HEK293 (cell line): ENCODE measurements at regions not wholly inside any gene's neighbourhood (a gene's known extent, or its start where the extent isn't known, plus 50 kb on each side); places are given as distances from the start of the nearest gene placed in this dataset.

Experiments
- CTCF ChIA-PET: fragments of 350-600 bp; formaldehyde crosslinking; extraction: SDS; loops from one replicate; lab custom pipeline; 2021; ENCODE audit warnings: antibody characterized with exemption; lab: Yijun Ruan, JAX
- POLR2A ChIA-PET: fragments of 300-600 bp; formaldehyde crosslinking; extraction: SDS; loops from one replicate; lab custom pipeline; 2020; ENCODE audit warnings: antibody characterized with exemption, inconsistent platforms; lab: Yijun Ruan, JAX
- H3K27ac ChIP-seq: fragments of 200-500 bp; sonication (Bioruptor generic); 2 replicates; pipeline ENCODE4 v1.5.1; 2014; ENCODE audit warnings: low read depth, low read length, control low read depth, inconsistent platforms; ENCODE audit errors: extremely low read depth
- H3K36me3 ChIP-seq, 2 experiments: fragments of 200-500 bp in 1 of 2; sonication (Bioruptor generic) in 1 of 2; 1 replicate in 1 of 2; 2 replicates in 1 of 2; pipeline ENCODE4 v1.5.1; 2014 to 2017; ENCODE audit warnings: inconsistent platforms in 2 of 2, low read length in 2 of 2; ENCODE audit not compliant: control insufficient read depth in 2 of 2, insufficient read depth in 1 of 2
- H3K4me1 ChIP-seq: fragments of 200-500 bp; sonication (Bioruptor generic); 2 replicates; pipeline ENCODE4 v1.5.1; 2014; ENCODE audit warnings: mild to moderate bottlenecking, low read length, inconsistent platforms; ENCODE audit not compliant: control insufficient read depth, insufficient read depth
- H3K4me3 ChIP-seq: 2 replicates; pipeline ENCODE4 v1.5.1; 2011; ENCODE audit warnings: low read depth, mild to moderate bottlenecking, control low read depth, low read length, moderate library complexity
- H3K9me3 ChIP-seq: fragments of 200-500 bp; sonication (Bioruptor generic); 2 replicates; pipeline ENCODE4 v1.5.1; 2014; ENCODE audit warnings: low read depth, low read length, inconsistent platforms; ENCODE audit not compliant: control insufficient read depth, insufficient read depth
- GLIS1 ChIP-seq: fragments of 450-650 bp; formaldehyde crosslinking; IDR thresholded peaks from 2 replicates; pipeline ENCODE4 v1.5.1; 2016; ENCODE audit warnings: missing biosample characterization, missing genetic modification characterization
- HOXD13 ChIP-seq: sonication (generic); formaldehyde crosslinking; IDR thresholded peaks from 2 replicates; pipeline ENCODE4 v1.8.0; 2022; ENCODE audit warnings: missing genetic modification reagents, borderline replicate concordance
- IKZF3 ChIP-seq: fragments of 450-650 bp; IDR thresholded peaks from 2 replicates; pipeline ENCODE4 v1.5.0; 2018; ENCODE audit warnings: missing biosample characterization, mild to moderate bottlenecking, missing genetic modification characterization, moderate library complexity
- MZF1 ChIP-seq: fragments of 450-650 bp; formaldehyde crosslinking; IDR thresholded peaks from 2 replicates; pipeline ENCODE4 v1.5.1; 2017; ENCODE audit warnings: missing biosample characterization, missing genetic modification characterization, borderline replicate concordance
- ZEB2 ChIP-seq: fragments of 450-650 bp; formaldehyde crosslinking; IDR thresholded peaks from 2 replicates; pipeline ENCODE4 v1.5.1; 2016; ENCODE audit warnings: missing biosample characterization, missing genetic modification characterization
- ZFP69B ChIP-seq: fragments of 450-650 bp; formaldehyde crosslinking; IDR thresholded peaks from 2 replicates; pipeline ENCODE4 v1.5.1; 2016; ENCODE audit warnings: missing biosample characterization, missing genetic modification characterization
- ZNF114 ChIP-seq: fragments of 450-650 bp; formaldehyde crosslinking; IDR thresholded peaks from 2 replicates; pipeline ENCODE4 v1.5.0; 2017; ENCODE audit warnings: missing biosample characterization, missing genetic modification characterization
- ZNF146 ChIP-seq: fragments of 450-650 bp; formaldehyde crosslinking; IDR thresholded peaks from 2 replicates; pipeline ENCODE4 v1.5.1; 2016; ENCODE audit warnings: missing biosample characterization, missing genetic modification characterization
- ZNF157 ChIP-seq: fragments of 450-650 bp; formaldehyde crosslinking; IDR thresholded peaks from 2 replicates; pipeline ENCODE4 v1.5.1; 2016; ENCODE audit warnings: missing biosample characterization, missing genetic modification characterization
- ZNF221 ChIP-seq: fragments of 450-650 bp; formaldehyde crosslinking; IDR thresholded peaks from 2 replicates; pipeline ENCODE4 v1.5.1; 2017; ENCODE audit warnings: missing biosample characterization, missing genetic modification characterization, borderline replicate concordance
- ZNF324 ChIP-seq: fragments of 450-650 bp; formaldehyde crosslinking; IDR thresholded peaks from 2 replicates; pipeline ENCODE4 v1.5.1; 2016; ENCODE audit warnings: missing biosample characterization, missing genetic modification characterization
- ZNF626 ChIP-seq: fragments of 450-650 bp; sonication (Bioruptor Pico); formaldehyde crosslinking; IDR thresholded peaks from 2 replicates; pipeline ENCODE4 v1.5.1; 2018; ENCODE audit warnings: missing biosample characterization, missing genetic modification characterization, inconsistent platforms
- ZNF654 ChIP-seq: fragments of 450-650 bp; formaldehyde crosslinking; IDR thresholded peaks from 2 replicates; pipeline ENCODE4 v1.5.1; 2016; ENCODE audit warnings: low read depth, missing biosample characterization, missing genetic modification characterization
- ZNF670 ChIP-seq: fragments of 450-650 bp; formaldehyde crosslinking; IDR thresholded peaks from 2 replicates; pipeline ENCODE4 v1.5.1; 2016; ENCODE audit warnings: missing biosample characterization, missing genetic modification characterization, low read depth
- ZNF768 ChIP-seq: fragments of 450-650 bp; formaldehyde crosslinking; IDR thresholded peaks from 2 replicates; pipeline ENCODE4 v1.5.1; 2018; ENCODE audit warnings: missing biosample characterization, mild to moderate bottlenecking, missing genetic modification characterization
- ZNF843 ChIP-seq: fragments of 450-650 bp; formaldehyde crosslinking; IDR thresholded peaks from 2 replicates; pipeline ENCODE4 v1.5.1; 2016; ENCODE audit warnings: missing biosample characterization, missing genetic modification characterization
- ZSCAN30 ChIP-seq: fragments of 450-650 bp; IDR thresholded peaks from 2 replicates; pipeline ENCODE4 v1.5.1; 2018; ENCODE audit warnings: missing biosample characterization, mild to moderate bottlenecking, missing genetic modification characterization, moderate library complexity
- TF ChIP-seq, protein P1 (sequence below): fragments of 450-650 bp; formaldehyde crosslinking; IDR thresholded peaks from 2 replicates; pipeline ENCODE4 v1.5.1; 2016; ENCODE audit warnings: missing biosample characterization, missing genetic modification characterization, low read depth
- TF ChIP-seq, protein P2 (sequence below): fragments of 450-650 bp; IDR thresholded peaks from 2 replicates; pipeline ENCODE4 v1.5.1; 2018; ENCODE audit warnings: missing biosample characterization, missing genetic modification characterization
- TF ChIP-seq, protein P3 (sequence below): fragments of 450-650 bp; formaldehyde crosslinking; IDR thresholded peaks from 2 replicates; pipeline ENCODE4 v1.5.1; 2016; ENCODE audit warnings: missing biosample characterization, missing genetic modification characterization, borderline replicate concordance
- TF ChIP-seq, protein P4 (sequence below): fragments of 450-650 bp; formaldehyde crosslinking; IDR thresholded peaks from 2 replicates; pipeline ENCODE4 v1.5.1; 2016; ENCODE audit warnings: missing biosample characterization, missing genetic modification characterization, low read depth
- TF ChIP-seq, protein P5 (sequence below): fragments of 450-650 bp; formaldehyde crosslinking; IDR thresholded peaks from 2 replicates; pipeline ENCODE4 v1.5.1; 2017; ENCODE audit warnings: missing biosample characterization, missing genetic modification characterization
- TF ChIP-seq, protein P6 (sequence below): fragments of 450-650 bp; formaldehyde crosslinking; IDR thresholded peaks from 2 replicates; pipeline ENCODE4 v1.5.1; 2016; ENCODE audit warnings: missing biosample characterization, missing genetic modification characterization

DNA sequence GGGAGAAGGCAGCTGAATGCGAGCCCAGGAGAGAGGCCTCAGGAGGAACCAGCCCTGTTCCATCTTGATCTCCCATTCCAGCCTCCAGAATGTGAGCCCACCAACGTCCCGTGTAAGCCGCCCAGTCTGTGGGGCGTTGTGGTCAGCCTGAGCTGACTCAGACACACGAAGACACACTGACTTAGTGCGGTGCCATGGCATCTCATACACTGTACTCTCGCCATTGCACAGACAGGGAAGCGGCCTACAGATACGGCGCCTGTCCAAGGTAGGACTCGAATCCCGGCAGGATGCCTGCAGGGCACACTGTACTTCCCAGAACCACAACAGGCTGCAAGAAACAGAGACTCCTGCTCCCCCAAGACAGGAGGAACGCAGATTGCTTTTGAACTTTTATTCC lies 179.6 kb downstream of the CTTN start:
- Histone ChIP-seq H3K4me1 (no peaks in the 10 kb centered on the region), H3K9me3 (no peaks in the 10 kb centered on the region), H3K36me3 (no peaks in the 10 kb centered on the region), H3K27ac (no peak overlapping the region), H3K4me3 (no peak overlapping the region)
- ChIA-PET POLR2A (no interaction called here), CTCF (no interaction called here)
- TF ChIP-seq, protein P1, sequence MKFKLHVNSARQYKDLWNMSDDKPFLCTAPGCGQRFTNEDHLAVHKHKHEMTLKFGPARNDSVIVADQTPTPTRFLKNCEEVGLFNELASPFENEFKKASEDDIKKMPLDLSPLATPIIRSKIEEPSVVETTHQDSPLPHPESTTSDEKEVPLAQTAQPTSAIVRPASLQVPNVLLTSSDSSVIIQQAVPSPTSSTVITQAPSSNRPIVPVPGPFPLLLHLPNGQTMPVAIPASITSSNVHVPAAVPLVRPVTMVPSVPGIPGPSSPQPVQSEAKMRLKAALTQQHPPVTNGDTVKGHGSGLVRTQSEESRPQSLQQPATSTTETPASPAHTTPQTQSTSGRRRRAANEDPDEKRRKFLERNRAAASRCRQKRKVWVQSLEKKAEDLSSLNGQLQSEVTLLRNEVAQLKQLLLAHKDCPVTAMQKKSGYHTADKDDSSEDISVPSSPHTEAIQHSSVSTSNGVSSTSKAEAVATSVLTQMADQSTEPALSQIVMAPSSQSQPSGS (tag by site-specific recombination): no peak
- TF ChIP-seq IKZF3 (tag by site-specific recombination) (no peak), ZNF843 (tag by site-specific recombination) (no peak), GLIS1 (tag by site-specific recombination) (no peak)

DNA sequence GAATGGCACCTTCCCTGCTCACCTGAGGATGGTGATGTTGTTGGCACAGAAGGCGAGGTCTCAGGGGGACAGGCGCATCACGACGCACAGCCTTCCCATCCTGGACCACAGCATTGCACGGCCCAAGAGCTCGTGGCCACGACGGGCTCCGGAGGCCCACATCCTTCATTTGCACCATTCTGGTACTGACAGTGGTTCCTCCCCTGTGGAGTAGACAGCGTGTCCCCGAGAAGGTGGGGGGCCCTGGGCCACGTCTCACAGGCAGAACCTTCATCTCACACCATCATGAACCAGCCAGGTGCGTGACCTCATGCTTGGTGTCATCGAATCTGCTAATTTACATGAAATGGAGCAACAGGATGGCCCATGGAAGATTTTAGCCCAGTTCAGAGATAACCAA lies 180.0 kb downstream of the CTTN start:
- Histone ChIP-seq H3K9me3 (no peaks in the 10 kb centered on the region), H3K36me3 (no peaks in the 10 kb centered on the region), H3K4me3 (no peak overlapping the region), H3K27ac (no peak overlapping the region), H3K4me1 (no peaks in the 10 kb centered on the region)
- ChIA-PET CTCF (no interaction called here), POLR2A (no interaction called here)
- TF ChIP-seq HOXD13 (no peak), ZNF146 (tag by site-specific recombination) (no peak), ZSCAN30 (tag by site-specific recombination) (no peak), ZNF324 (tag by site-specific recombination) (no peak), ZFP69B (tag by site-specific recombination) (no peak), ZNF157 (tag by site-specific recombination) (no peak), ZNF626 (no peak), ZNF221 (tag by site-specific recombination) (no peak), ZEB2 (no peak), MZF1 (tag by site-specific recombination) (no peak), ZNF670 (tag by site-specific recombination) (no peak), ZNF768 (tag by site-specific recombination) (no peak), ZNF654 (tag by site-specific recombination) (no peak), ZNF114 (tag by site-specific recombination) (no peak)
- TF ChIP-seq, protein P2, sequence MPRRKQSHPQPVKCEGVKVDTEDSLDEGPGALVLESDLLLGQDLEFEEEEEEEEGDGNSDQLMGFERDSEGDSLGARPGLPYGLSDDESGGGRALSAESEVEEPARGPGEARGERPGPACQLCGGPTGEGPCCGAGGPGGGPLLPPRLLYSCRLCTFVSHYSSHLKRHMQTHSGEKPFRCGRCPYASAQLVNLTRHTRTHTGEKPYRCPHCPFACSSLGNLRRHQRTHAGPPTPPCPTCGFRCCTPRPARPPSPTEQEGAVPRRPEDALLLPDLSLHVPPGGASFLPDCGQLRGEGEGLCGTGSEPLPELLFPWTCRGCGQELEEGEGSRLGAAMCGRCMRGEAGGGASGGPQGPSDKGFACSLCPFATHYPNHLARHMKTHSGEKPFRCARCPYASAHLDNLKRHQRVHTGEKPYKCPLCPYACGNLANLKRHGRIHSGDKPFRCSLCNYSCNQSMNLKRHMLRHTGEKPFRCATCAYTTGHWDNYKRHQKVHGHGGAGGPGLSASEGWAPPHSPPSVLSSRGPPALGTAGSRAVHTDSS (tag by site-specific recombination): no peak
- TF ChIP-seq, protein P3, sequence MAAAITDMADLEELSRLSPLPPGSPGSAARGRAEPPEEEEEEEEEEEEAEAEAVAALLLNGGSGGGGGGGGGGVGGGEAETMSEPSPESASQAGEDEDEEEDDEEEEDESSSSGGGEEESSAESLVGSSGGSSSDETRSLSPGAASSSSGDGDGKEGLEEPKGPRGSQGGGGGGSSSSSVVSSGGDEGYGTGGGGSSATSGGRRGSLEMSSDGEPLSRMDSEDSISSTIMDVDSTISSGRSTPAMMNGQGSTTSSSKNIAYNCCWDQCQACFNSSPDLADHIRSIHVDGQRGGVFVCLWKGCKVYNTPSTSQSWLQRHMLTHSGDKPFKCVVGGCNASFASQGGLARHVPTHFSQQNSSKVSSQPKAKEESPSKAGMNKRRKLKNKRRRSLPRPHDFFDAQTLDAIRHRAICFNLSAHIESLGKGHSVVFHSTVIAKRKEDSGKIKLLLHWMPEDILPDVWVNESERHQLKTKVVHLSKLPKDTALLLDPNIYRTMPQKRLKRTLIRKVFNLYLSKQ: no peak
- TF ChIP-seq, protein P4, sequence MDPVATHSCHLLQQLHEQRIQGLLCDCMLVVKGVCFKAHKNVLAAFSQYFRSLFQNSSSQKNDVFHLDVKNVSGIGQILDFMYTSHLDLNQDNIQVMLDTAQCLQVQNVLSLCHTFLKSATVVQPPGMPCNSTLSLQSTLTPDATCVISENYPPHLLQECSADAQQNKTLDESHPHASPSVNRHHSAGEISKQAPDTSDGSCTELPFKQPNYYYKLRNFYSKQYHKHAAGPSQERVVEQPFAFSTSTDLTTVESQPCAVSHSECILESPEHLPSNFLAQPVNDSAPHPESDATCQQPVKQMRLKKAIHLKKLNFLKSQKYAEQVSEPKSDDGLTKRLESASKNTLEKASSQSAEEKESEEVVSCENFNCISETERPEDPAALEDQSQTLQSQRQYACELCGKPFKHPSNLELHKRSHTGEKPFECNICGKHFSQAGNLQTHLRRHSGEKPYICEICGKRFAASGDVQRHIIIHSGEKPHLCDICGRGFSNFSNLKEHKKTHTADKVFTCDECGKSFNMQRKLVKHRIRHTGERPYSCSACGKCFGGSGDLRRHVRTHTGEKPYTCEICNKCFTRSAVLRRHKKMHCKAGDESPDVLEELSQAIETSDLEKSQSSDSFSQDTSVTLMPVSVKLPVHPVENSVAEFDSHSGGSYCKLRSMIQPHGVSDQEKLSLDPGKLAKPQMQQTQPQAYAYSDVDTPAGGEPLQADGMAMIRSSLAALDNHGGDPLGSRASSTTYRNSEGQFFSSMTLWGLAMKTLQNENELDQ (tag by site-specific recombination): no peak
- TF ChIP-seq, protein P5, sequence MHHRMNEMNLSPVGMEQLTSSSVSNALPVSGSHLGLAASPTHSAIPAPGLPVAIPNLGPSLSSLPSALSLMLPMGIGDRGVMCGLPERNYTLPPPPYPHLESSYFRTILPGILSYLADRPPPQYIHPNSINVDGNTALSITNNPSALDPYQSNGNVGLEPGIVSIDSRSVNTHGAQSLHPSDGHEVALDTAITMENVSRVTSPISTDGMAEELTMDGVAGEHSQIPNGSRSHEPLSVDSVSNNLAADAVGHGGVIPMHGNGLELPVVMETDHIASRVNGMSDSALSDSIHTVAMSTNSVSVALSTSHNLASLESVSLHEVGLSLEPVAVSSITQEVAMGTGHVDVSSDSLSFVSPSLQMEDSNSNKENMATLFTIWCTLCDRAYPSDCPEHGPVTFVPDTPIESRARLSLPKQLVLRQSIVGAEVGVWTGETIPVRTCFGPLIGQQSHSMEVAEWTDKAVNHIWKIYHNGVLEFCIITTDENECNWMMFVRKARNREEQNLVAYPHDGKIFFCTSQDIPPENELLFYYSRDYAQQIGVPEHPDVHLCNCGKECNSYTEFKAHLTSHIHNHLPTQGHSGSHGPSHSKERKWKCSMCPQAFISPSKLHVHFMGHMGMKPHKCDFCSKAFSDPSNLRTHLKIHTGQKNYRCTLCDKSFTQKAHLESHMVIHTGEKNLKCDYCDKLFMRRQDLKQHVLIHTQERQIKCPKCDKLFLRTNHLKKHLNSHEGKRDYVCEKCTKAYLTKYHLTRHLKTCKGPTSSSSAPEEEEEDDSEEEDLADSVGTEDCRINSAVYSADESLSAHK (tag by site-specific recombination): no peak
- TF ChIP-seq, protein P6, sequence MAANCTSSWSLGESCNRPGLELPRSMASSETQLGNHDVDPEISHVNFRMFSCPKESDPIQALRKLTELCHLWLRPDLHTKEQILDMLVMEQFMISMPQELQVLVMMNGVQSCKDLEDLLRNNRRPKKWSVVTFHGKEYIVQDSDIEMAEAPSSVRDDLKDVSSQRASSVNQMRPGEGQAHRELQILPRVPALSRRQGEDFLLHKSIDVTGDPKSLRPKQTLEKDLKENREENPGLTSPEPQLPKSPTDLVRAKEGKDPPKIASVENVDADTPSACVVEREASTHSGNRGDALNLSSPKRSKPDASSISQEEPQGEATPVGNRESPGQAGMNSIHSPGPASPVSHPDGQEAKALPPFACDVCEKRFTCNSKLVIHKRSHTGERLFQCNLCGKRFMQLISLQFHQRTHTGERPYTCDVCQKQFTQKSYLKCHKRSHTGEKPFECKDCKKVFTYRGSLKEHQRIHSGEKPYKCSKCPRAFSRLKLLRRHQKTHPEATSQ (tag by site-specific recombination): no peak
